Medulla oblongata (tissue), 1 donor: ENCODE measurements at regions not wholly inside any gene's neighbourhood (a gene's known extent, or its start where the extent isn't known, plus 50 kb on each side); places are given as distances from the start of the nearest gene placed in this dataset.
"Not testable (repeated sequence)": the region's sequence is repeated elsewhere in the genome, so short reads cannot be mapped to it uniquely, and the experiment has no call there.

Experiments
- DNase-seq: peaks from one replicate; pipeline ENCODE4 v3.0.0-alpha.2; 2015; ENCODE audit errors: extremely low spot score

DNA sequence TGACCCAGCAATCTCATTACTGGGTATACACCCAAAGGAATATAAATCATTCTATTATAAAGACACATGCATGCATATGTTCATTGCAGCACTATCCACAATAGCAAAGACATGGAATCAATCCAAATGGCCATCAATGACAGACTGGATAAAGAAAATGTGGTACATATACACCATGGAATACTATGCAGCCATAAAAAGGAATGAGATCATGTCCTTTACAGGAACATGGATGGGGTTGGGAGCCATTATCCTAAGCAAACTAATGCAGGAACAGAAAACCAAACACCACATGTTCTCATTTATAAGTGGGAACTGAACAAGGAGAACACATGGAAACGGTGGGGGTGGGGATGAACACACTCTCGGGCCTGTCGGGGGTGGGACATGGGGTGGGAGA is 129.2 kb upstream of the STK26 start:
- not testable (repeated sequence) for DNase-seq

DNA sequence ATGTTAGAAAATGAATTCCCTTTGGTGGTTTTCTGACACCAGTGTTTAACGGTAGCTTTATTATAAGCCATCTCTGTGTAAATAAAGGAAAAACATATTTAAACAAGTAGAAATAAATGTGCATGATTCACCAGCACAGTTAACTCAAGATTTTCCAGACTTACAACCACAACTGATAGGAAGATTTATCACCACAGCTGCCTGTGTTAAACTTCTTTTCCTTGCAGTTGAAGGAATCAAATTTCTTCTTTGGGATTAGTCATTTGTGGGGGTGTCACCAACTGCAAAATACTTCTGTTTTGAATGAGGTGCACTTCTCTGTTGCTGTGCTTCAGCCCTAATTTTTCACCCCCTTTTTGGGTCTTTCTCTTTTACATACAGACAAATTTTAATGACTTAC is 128.1 kb upstream of the STK26 start:
- no peak for DNase-seq

DNA sequence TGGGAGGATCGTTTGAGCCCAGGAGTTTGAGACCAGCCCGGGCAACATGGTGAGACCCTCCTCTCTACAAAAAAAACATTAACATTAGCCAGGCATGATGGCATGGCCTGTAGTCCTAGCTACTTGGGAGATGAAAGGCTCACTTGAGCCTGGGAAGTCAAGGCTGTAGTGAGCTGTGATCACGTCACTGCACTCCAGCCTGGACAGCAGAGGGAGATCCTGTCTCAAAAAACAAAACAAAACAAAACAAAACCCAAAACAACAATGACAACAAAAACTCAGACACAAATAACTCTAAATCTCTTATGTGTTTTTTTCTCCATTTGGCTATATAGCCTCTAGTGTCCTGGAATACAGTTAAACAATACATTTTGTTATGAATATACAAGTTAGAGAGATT is 127.3 kb upstream of the STK26 start:
- DNase-seq = no peak

DNA sequence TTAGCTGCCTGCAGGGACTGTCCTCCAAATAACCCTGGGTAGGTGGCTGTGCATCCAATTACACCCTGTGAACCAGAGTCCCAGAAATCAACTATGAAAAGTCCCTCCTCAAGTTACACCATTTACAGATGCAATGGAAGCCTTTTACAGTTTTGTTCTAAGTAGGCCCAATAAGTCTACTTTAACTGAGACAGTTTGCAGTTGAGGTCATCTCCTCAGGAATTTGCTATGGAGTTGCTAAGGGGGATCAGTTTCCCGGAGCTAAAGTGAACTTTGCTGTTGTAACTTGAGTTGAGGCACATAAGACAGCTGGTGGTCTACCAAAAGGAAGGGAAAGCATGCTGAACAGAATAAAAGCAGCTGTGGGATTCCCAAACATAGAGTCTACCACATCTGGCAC is 121.6 kb upstream of the STK26 start:
- no peak for DNase-seq

DNA sequence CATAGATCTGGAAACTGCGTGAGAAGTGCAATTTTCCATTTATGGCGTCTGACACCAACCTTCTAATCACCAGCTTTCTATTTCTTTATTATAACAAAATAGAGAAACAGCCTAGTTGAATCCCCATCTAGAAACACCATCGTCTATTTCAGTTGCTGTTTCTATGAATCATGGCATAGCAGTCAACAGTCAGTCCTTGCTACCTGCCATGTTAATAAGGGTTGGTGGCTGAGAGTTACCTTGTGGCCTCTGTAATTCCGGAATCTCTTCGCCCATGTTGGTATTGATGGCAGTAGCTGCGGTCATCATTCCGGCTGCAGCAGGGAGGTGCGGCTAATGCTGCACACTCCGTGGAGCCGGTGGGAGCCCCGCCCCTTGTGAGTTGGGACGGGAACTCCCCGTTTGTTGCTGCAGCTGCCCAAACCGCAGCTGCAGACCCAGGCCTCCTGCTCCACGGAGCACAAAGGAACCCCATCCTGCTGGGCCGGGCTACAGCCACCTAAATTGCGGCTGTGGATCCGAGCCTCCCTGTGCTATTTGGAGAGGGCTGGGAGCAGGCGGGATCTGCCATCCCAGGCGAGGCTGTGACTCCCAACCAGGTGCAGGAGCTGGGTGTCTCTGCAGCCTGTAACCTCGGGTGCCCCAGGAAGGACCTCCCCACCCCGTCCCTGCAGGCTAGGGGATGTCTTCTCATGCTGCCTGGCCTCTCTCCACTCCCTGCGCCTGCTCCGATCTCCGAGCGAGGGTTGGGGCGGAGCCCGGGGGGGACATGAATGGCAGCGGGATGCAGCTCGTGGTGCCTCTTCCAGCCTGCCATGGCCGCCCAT is 115.4 kb upstream of the STK26 start:
- DNase-seq = no peak

DNA sequence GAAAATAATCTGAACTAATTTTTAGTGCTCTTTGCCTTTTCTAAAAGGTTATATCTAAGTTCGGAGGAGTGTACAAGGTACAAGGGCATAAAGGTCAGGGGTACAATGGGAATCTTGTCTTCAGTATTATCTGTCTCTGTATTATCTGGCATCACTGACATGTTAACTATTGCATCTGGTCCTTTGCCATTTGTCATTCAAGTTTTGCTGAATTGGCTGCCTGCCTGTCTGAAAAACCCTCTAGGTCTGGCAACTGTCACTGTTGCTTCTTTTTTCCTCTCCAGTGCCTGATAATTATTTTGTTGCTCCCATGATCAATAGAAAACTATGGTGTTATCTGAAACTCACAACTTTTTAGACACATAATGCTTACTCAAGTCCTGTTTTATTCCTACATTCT is 112.5 kb upstream of the STK26 start:
- no peak for DNase-seq

DNA sequence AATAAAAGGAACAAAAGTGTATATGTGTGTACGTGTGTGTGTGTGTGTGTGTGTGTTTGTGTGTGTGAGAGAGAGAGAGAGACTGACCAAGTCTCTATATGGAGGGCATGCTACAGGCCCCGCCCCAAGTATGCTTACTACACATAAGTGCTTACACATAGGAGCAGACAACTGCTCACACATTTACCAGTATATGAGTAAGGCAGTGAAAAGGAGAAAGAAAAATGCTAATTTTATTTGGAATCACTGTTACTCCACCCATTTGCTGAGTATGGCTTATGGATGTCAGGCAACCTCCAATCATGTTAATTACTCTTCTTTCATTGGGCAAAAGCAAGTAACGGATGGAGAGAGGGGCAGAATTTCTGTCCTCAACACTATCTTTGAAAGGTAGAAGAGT is 107.6 kb upstream of the STK26 start:
- no peak for DNase-seq

DNA sequence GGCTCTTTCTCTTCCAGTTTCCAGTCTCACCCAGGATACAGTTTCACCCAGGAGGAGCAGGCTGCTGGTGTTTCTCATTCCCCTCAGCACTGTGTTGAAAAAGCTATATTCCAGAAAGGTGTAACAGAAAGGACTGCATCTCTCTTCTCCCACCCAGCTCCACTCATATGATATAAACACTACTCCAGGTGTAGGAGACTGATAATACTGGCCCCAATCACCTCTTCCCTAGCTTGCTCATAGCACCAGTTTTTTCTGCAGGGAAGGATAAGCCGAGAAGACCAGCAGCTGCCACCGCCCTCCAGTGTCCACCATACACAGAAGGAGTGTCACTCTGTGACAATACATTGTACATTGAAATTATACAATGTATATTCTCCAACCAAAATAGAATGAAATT is 105.5 kb upstream of the STK26 start:
- no peak for DNase-seq

DNA sequence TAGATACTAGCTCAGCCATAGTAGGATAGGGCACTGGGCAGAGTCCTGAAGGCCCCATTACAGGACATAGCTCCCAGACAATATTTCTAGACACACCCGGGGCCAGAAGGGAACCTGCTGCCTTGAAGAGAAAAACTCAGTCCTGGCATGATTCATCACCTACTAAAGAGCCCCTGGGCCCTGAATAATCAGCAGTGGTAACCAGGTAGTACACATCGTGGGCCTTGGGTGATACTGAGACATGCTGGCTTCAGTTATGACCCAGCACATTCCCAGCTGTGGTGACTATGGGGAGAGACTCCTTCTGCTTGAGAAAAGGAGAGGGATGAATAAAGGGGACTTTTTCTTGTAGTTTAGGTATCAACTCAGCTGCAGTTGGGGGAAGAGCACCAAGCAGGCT is 104.3 kb upstream of the STK26 start:
- no peak for DNase-seq

DNA sequence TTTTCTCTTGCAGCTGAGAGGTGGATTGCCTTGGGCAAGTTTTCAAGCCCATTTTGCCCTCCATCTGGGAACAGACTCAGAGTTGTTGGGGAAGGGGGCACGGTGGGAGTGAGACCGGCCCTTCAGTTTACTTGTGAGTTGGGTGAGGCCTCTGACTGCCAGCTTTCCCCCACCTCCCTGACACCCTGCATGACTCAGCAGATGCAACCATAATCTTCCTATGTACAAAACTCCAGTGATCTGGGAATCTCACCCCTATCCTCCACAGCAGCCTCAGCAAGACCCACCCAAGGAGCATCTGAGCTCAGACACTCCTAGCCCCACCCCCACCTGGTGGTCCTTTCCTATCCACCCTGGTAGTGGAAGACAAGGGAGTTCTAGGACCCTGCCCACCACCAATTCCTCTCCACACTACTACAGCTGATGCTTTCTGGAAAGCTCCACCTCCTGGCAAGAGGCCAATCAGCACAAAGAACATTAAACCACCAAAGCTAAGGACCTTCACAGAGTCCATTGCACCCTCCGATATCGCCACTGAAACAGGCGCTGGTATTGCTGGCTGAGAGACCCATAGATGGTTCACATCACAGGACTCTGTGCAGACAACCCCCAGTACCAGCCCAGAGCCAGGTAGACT is 99.4 kb upstream of the STK26 start:
- DNase-seq = no peak

DNA sequence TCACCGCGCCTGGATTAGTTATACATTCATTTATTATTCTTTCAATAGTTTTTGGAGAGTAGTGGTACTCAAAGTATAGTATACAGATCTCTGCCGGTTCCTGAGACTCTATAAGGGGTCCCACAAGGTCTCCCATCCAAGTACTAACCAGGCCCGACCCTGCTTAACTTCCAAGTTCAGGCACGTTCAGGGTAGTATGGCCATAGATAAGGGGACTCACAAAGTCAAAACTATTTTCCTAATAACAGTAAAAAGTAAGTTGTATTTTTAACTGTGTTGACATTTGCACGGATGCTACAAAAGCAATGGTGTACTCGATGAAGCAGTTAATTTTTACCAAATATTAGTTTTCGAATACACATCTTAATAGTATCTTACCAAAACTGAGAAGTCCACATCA is 84.4 kb upstream of the STK26 start:
- DNase-seq = no peak

DNA sequence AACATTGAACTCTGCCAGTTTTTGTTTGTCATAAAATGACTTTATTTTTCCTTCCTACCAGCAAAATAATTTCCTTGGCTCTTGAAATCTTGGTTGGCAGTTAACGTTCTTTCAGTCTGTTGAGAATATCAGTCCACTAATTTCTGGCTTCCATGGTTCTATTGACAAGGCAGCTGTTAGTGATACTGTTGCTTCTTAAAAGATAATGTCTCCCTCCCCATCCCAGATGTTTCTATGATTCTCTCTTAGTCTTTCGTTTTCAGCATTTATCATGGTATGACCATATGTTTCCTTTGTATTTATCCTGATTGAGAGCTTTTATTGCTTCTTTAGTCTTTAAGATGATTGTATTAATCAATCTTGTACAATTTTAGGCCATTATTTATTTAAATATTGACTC is 81.1 kb upstream of the STK26 start:
- DNase-seq = no peak

DNA sequence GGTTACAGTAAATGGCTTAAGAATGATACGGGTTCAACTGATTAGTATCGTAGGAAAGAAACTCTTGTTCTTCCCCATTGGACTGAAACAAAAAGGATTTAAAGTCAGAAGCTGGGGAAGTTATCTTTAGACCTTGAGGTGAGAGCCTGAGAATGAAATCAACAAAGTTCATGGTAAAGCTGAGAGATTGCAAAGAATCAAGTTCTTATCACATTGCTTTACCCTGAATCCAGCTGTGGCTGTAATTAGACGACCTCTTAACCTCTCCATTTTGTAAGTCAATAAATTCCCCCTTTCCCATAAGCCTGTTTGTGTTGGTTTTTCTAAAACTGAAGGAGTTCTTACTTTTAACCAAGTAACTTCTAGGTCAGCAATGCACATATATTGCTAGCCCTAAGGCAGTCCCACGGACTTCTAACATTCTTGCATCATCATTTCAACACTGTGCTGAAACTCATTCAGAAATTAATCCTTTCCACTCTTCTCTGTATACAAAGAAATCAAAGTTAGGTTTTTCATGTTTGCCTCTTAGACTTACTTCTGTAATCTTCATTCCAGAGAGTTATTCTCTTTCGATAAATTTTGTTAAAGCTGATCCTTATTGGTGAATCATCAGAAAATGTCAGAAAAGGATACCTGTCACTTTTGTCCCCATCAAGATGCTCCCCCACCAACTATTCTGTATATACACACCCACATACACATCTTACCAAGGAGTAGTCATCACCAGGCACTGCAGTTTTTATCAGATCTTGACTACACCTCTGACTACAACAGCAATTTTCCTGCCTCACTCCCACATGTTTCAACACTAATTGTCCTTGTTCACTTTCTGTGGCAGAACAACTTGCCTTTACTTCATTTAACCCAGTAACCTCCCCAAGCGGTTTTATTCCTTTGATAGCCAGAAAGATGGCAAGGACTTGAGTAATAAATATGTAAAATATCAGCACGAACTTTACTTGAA is 77.9 kb upstream of the STK26 start:
- DNase-seq = no peak

DNA sequence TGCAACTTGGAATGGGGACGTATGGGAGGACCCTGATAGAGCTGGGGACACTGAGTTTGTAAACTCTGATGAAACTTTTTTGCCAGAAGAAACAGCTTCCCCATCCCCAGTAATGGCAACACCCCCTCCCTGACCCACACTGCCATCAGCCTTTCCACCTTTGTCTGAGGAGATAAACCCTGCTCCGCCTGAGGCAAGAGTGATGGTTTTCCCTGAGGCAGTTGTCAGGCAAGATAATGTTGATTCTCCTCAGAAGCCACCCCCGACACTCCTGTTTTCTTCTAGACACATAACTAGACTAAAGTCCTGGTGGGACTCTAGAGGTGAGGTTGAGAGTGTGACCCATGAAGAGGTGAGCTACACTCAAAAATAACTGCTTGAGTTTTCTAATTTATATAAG is 71.9 kb upstream of the STK26 start:
- no peak for DNase-seq

DNA sequence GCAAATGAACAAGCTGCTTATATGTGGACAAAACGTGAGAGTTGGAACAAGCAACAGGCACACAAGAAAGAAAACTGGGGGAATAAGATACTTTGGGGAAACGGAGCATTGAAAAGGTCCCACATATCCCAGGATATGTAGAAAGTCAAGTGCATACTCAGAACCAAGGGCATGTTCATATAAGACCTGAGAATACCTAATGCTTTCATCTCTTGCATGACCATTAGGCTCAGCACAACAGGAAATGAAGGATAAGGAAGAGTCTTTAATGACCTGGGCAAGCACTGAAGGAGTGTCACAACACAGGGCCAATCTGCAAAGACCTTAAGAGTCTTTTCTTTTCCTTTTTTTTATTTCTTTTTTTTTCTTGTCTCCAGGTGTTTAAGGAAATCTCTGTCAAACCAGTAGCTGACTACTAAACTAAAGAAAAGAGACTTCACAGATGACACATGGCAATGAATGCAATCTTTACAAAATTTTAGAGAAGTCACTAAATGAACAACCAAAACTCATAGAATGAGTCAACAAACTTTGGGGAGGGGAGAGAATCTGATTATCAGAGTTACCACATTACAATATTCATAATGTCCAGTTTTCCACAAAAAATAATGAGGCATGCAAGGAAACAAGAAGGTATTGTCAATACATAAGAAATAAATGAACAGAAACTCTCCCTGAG is 67.9 kb upstream of the STK26 start:
- DNase-seq = no peak

DNA sequence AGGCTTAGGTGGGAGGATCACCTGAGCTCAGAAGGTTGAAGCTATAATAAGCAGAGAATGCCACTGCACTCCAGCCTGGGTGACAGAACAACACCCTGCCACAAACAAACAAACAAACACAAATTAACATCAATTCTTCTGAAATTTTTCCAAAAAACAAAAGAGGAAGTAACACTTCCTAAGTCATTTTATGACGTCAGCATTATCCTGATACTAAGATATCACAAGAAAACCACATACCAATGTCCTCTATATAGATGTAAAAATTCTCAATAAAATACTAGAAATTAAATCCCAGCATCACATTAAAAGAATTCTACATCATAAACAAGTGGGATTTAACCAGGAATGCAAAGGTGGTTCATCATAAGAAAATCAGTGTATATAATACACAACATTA is 64.4 kb upstream of the STK26 start:
- DNase-seq = no peak

DNA sequence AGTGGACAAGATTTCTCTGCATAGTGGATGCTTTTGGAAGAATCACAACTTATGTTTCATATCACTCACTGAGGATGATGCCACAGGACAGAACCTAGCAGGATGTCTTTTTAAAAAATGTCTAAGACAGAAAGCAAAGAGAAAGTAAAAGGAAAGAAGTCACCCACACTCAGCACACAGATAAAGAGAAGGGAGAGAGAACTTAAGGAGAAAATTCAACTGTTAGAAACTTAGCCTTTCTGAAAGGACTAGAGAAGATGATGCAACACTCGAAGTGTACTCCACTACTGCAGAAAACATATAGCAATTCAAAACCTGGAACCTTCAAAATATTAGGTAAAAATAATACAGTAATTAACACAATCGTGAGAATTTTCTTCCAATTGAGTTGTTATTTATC is 52.8 kb upstream of the STK26 start:
- no peak for DNase-seq
